ENCODE measurements at regions not wholly inside any gene's neighbourhood (a gene's known extent, or its start where the extent isn't known, plus 50 kb on each side); places are given as distances from the start of the nearest gene placed in this dataset.

DNA sequence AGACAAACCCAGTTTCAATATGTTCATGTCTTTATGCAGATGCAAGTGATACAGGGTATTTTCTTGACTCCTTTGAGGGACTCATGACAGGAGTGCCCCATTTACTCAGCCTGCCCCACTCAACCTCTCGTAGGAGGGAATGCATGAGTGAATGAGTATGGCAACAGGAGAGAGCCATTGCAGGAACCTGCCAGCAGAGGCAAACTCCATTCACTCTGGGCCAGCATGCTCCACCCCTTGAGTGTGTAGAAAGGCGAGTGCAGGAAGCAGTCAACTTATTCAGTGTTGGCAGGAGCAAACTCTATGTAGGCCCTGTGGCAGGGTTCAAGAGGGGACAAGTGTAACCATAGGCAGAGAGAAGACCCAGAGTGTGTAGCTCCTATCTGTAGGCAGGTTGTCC lies 1526.3 kb downstream of the PLA2G4A start:
- no peak for DNase-seq (ENCODE audit: extremely low read depth, low read depth)

- DNase-seq (ENCODE audit: extremely low read depth, low read depth) = no peak
These were observed 1527.1 kb downstream of the PLA2G4A start for GRCh38 chr1:188355847-188356246.

- DNase-seq (ENCODE audit: extremely low read depth, low read depth) = no peak
These were observed 1530.6 kb downstream of the PLA2G4A start for GRCh38 chr1:188359315-188359714.

DNA sequence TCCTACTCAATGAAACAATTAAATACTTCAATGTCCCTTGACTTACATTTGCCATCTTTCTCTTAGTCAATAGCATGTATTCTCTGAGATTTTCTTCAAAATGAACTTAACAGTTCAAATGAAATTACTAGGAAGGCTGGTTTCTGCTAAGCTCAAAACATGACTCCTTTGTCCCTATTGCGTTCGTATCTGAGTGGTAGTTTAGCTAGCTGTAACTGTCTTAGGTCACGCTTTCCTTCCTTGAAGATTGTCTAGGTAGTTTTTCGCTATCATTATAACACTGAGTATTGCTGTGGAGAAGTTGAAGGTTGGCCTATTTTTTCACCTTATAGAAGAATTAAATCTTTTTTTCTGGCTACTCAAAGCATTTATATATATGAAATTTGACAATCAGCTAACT lies 1535.2 kb downstream of the PLA2G4A start:
- DNase-seq (ENCODE audit: extremely low read depth, low read depth) = peak; percentile 28

GRCh38 chr1:188364927-188365449 lies 1536.2 kb downstream of the PLA2G4A start:
- DNase-seq (ENCODE audit: extremely low read depth, low read depth) = no peak

DNA sequence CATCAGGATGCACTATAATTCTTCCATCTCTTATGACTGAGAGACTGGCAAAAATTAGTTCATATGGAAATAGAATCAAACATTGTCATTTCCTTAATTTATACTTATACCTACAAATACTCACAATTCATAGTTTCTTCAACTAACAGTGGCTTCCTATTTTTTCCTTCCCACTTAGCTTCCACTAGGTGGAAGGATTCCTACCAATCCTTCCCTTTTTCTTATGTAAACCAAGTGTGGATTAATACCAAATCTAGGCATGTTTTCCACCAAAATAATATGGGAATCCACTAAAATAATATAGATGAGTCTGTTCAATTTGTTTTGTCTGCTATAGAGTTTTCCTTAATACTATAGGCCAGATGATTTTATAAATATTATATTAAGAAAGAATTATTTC lies 1537.1 kb downstream of the PLA2G4A start:
- no peak for DNase-seq (ENCODE audit: extremely low read depth, low read depth)

DNA sequence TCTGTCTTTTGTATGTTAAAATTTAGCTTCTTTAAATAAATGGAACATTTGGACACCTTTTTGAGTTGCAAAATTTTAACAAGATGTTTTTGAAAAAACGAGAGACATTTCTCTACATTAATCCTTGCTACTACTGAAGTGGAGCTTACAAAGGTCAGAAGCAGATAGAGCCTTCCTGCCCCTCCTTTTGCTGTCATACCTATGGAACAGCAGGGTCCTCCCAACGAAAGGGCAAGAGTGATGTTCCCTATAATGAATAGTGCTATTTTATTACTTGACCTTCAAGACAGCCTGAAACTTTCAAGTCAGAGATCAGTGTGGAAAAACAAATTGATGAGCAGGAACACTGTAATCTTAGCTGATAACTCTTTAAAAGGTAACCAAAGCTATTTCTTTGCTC lies 1538.9 kb downstream of the PLA2G4A start:
- no peak for DNase-seq (ENCODE audit: extremely low read depth, low read depth)

DNA sequence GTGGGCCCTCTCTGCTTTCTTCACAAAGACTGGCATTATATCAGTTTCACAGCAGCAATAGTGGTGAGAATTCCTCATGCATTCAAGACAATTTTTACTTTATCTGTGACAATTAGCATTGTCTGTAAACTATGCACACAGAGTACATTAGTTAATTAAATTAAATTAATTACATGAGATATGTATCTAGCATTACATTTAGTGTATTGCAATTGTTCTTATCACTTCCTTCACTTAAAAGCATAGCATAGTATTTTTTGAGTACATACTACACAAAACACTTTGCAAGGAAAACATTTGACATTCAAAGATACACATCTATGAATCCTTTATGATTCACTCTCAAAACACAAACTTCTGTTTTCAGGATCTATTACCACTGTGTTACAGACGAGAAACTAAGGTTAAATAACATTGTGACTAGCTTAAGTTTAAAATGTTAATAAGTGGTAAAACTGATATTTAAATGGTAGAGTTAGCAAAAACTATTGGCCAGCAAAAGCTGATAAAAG lies 1542.6 kb downstream of the PLA2G4A start:
- DNase-seq (ENCODE audit: extremely low read depth, low read depth) = peak; percentile 38

- no peak for DNase-seq (ENCODE audit: extremely low read depth, low read depth)
These were observed 1544.1 kb downstream of the PLA2G4A start for GRCh38 chr1:188372821-188373220.

GRCh38 chr1:188382851-188383250 lies 1554.1 kb downstream of the PLA2G4A start:
- DNase-seq (ENCODE audit: extremely low read depth, low read depth) = no peak

GRCh38 chr1:188386161-188386560 lies 1557.4 kb downstream of the PLA2G4A start:
- DNase-seq (ENCODE audit: extremely low read depth, low read depth) = no peak

DNA sequence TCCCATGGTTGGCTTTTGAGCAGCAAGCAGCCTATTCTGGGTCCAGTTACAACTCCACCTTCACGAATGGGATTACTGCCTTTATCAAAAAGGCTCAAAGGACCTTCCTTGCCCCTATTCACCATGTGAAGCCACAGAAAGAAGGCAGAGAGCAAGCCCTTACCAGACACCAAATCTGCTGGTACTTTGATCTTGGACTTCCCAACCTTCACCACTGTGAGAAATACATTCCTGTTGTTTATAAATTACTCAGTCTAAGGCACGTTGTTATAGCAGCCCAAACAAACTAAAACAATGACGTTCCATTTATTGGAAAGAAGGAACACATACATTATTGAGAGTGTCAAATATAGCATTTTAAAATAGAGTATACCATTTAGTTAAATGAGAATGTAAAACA lies 1557.9 kb downstream of the PLA2G4A start:
- DNase-seq (ENCODE audit: extremely low read depth, low read depth) = no peak

DNA sequence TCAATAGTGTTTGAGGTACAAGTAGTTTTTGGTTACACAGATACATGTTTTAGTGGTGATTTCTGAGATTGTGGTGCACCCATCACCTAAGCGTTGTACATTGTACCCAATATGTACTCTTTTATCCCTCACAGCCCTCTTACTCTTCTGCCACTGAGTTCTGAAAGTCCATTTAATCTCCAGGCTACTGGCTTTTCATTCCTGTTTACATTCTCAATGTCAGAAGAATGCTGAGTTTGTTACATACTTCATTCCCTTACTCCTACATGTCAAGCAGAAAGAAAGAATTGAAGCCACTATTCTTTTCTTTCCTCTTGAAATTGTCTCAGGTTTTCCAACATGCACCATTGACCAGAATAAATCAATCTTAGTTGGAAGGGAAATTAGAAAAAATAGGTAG lies 1565.9 kb downstream of the PLA2G4A start:
- no peak for DNase-seq (ENCODE audit: extremely low read depth, low read depth)

DNA sequence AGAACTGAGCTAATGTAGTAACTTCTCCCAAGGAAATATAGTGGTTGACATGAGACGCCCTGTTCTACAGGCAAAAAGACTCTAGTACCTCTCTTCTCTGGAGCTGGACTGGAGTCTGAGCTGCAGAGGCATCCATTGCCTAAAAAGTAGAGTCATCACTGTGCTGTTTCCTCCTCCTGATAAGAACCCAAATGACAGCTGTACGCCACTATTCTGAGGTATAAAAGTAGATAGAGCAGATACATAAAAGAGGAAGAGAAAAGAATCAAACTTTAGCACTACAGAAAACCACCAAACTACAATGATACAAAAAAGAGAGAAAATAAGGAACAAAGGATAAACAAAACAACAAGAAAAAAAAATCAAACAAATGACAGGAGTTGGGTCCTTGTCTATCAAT lies 1568.8 kb downstream of the PLA2G4A start:
- DNase-seq (ENCODE audit: extremely low read depth, low read depth) = no peak

DNA sequence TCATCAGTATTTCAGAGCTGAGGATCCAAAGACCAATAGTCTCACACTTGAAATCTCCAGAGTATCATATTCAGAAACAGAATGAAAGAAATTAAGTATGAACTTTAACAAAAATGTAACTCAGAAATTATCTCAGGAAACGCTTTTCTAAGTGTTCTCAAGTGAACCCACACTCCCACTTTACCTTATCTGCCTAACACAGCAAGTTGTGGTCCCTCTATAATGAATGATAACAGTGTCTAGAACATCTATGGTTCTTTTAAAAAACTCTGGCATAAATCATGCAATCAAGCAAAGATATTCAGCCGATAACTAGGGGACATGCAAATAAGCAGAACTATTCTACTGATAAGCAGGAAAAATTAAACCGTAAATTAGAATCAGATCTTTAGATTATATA lies 1574.2 kb downstream of the PLA2G4A start:
- DNase-seq (ENCODE audit: extremely low read depth, low read depth) = no peak

DNA sequence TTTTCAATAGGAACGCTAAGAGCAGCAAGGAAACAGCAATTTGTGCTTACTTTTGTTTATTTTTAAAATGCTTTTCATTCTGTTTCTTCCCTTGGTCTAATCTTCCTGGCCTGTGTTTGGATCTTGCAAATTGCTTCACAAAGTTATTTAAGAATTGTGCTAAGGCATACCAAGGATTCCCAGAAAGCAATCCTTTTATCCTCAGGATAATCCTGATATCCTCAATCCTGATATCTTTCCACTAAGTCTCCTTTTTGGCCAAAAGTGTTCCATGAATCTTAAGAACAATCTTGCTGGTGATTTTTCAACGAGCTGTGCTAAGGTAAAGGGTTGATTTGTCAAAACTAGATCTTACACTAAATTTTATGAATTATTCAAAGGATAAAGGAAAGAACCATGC lies 1577.9 kb downstream of the PLA2G4A start:
- DNase-seq (ENCODE audit: extremely low read depth, low read depth) = no peak

DNA sequence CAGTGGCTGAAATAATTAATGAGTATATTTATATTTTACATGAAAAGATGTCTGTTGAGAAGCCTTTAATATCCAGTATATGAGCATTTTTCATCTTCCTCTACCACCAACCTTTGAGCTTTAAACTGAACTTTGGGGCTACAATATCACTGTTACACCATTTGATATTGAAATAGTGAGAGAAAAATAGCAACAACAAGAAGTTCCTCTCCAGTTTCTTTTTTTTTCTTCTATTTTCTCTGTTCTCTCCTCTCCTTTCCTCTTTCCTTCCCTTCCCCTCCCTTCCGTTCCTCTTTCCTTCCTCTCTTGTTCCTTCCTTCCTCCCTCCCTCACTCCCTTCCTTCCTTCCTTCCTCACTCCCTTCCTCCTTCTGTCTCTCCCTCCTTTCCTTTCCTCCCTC lies 1591.4 kb downstream of the PLA2G4A start:
- DNase-seq (ENCODE audit: extremely low read depth, low read depth) = no peak

- no peak for DNase-seq (ENCODE audit: extremely low read depth, low read depth)
These were observed 1594.3 kb downstream of the PLA2G4A start for GRCh38 chr1:188423073-188423472.

DNA sequence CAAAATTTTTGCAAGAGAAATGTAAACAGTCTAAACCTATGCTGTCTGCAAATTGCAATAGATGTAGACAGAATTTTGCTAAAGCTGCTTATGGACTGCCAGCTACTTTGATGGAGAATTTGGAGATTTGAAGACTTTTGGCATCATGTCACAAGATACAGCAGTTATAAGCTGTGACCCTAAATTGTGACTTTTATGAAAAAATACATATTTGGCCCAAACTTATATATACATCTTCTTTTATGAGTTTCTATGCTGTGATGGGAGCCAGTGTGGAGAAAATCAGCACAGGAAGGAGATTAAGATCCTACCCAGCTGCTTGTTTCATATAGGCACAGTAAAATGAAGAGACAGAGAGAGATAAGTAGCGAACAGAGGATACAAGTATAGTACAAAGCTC lies 1595.4 kb downstream of the PLA2G4A start:
- DNase-seq (ENCODE audit: extremely low read depth, low read depth) = no peak

DNA sequence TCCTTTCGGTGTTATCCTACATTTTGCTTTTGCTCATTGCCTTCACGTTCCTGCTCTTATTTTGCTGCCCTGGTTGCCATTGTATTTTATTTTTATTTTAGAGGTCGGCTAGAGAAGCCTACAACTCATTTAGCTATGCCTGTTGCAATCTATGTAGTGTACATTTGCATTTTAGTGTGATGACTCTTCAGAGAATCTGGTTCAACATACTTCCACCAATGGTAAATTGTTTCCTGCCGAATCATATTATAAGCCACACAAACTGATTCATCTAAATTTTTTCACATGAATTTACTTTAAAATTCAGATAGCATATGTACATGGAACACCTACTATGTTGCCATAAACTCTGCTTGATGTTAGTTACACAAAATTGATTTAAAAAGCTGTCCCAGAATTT lies 1596.9 kb downstream of the PLA2G4A start:
- DNase-seq (ENCODE audit: extremely low read depth, low read depth) = no peak

- DNase-seq (ENCODE audit: extremely low read depth, low read depth) = no peak
These were observed 1597.8 kb downstream of the PLA2G4A start for GRCh38 chr1:188426561-188426960.

- DNase-seq (ENCODE audit: extremely low read depth, low read depth) = no peak
These were observed 1598.9 kb downstream of the PLA2G4A start for GRCh38 chr1:188427642-188428041.

DNA sequence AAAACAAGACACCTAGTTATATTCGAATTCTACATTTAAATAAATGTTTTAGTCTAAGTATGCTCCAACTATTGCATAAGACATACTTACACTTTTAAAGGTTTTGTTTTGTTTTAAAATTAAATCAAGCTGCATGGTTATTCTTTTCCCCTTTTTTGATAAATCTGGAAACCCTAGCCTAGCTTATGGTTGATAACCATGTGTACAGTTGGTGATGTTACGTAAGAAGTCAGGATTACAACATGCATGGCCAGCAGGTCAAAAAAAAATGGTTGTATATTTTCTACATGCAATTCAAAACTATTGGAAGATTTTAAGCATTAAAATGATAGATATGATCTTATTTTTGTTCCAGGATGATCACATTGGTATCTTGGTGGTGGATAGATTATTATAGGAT lies 1600.6 kb downstream of the PLA2G4A start:
- no peak for DNase-seq (ENCODE audit: extremely low read depth, low read depth)
